ENCODE measurements at regions not wholly inside any gene's neighbourhood (a gene's known extent, or its start where the extent isn't known, plus 50 kb on each side); places are given as distances from the start of the nearest gene placed in this dataset.

- POLR2A ChIA-PET: no interaction called here
- H3K27me3 Mint-ChIP-seq: peaks cover 5% of the 10 kb centered on the region
- ATAC-seq (ENCODE audit: low read depth): no peak
- TF ChIP-seq EZH2 (IDR thresholded peaks at IDR 0.05; ENCODE audit: borderline replicate concordance, insufficient read depth, low read depth, low read length, poor library complexity, severe bottlenecking) (no peak), CTCF (IDR thresholded peaks at IDR 0.05) (no peak)
- H3K4me3 Mint-ChIP-seq: no peak overlapping the region
- CTCF ChIA-PET: no interaction called here
- Histone ChIP-seq H3K27me3 (replicated peaks in 1 of 4; ENCODE audit: control extremely low read depth in 1 of 4, control insufficient read depth in 3 of 4, insufficient read depth in 4 of 4, low read length in 3 of 4) (no peaks in the 10 kb centered on the region), H3K79me2 (ENCODE audit: control insufficient read depth, insufficient read depth, low read length) (no peaks in the 10 kb centered on the region), H2AFZ (ENCODE audit: insufficient read depth, low read depth, low read length, poor library complexity, severe bottlenecking) (no peak overlapping the region), H3K36me3 (replicated peaks in 1 of 2; ENCODE audit: control extremely low read depth in 1 of 2, control insufficient read depth in 1 of 2, extremely low read depth in 1 of 2, insufficient read depth in 2 of 2, low read length in 1 of 2) (no peaks in the 10 kb centered on the region), H3K27ac (ENCODE audit: low read length in 2 of 2) (no peak overlapping the region), H3K4me3 (ENCODE audit: control extremely low read depth in 1 of 5, extremely low read depth in 1 of 5, insufficient read depth in 1 of 5, low read depth in 2 of 5, low read length in 4 of 5) (no peak overlapping the region), H3K4me2 (replicated peaks; ENCODE audit: low read depth, low read length, poor library complexity, severe bottlenecking) (no peak overlapping the region), H3K9me3 (ENCODE audit: control extremely low read depth in 1 of 3, control insufficient read depth in 2 of 3, insufficient read depth in 1 of 3, low read length in 2 of 3) (no peaks in the 10 kb centered on the region), H3K9ac (ENCODE audit: low read length) (no peak overlapping the region), H4K20me1 (ENCODE audit: control insufficient read depth, insufficient read depth, low read length, poor library complexity, severe bottlenecking) (no peaks in the 10 kb centered on the region), H3K4me1 (ENCODE audit: control insufficient read depth in 2 of 2, insufficient read depth in 2 of 2, low read length in 2 of 2) (no peaks in the 10 kb centered on the region)
- no peak overlapping the region for H3K27ac Mint-ChIP-seq
- no peaks in the 10 kb centered on the region for H3K4me1 Mint-ChIP-seq
- WGBS (ENCODE audit: insufficient coverage): no CpG with 5 or more reads among the region's 3 CpGs
- no peak for DNase-seq
- H3K9me3 Mint-ChIP-seq (ENCODE audit: insufficient read depth): no peaks in the 10 kb centered on the region
- intact Hi-C loops (cut with micrococcal nuclease): no loop called here
Measured at GRCh38 chr3:191030491-191030890, 168.0 kb upstream of the GMNC start.

- no peaks in the 10 kb centered on the region for H3K27me3 ChIP-seq (replicated peaks in 1 of 4; ENCODE audit: control extremely low read depth in 1 of 4, control insufficient read depth in 3 of 4, insufficient read depth in 4 of 4, low read length in 3 of 4)
- Mint-ChIP-seq H3K4me3 (no peak overlapping the region), H3K9me3 (ENCODE audit: insufficient read depth) (no peaks in the 10 kb centered on the region), H3K27me3 (no peaks in the 10 kb centered on the region), H3K27ac (no peak overlapping the region), H3K4me1 (no peaks in the 10 kb centered on the region)
- TF ChIP-seq EZH2 (IDR thresholded peaks at IDR 0.05; ENCODE audit: borderline replicate concordance, insufficient read depth, low read depth, low read length, poor library complexity, severe bottlenecking) (no peak), CTCF (IDR thresholded peaks at IDR 0.05) (no peak)
- no peaks in the 10 kb centered on the region for H3K4me1 ChIP-seq (ENCODE audit: control insufficient read depth in 2 of 2, insufficient read depth in 2 of 2, low read length in 2 of 2)
- no peak overlapping the region for H3K4me3 ChIP-seq (ENCODE audit: control extremely low read depth in 1 of 5, extremely low read depth in 1 of 5, insufficient read depth in 1 of 5, low read depth in 2 of 5, low read length in 4 of 5)
- H4K20me1 ChIP-seq (ENCODE audit: control insufficient read depth, insufficient read depth, low read length, poor library complexity, severe bottlenecking): no peaks in the 10 kb centered on the region
- DNase-seq (no peak), ATAC-seq (ENCODE audit: low read depth) (no peak)
- H3K79me2 ChIP-seq (ENCODE audit: control insufficient read depth, insufficient read depth, low read length): no peaks in the 10 kb centered on the region
- WGBS (ENCODE audit: insufficient coverage): no CpG with 5 or more reads among the region's 1 CpG
- no peak overlapping the region for H2AFZ ChIP-seq (ENCODE audit: insufficient read depth, low read depth, low read length, poor library complexity, severe bottlenecking)
- intact Hi-C loops (cut with micrococcal nuclease): no loop called here
- H3K36me3 ChIP-seq (replicated peaks in 1 of 2; ENCODE audit: control extremely low read depth in 1 of 2, control insufficient read depth in 1 of 2, extremely low read depth in 1 of 2, insufficient read depth in 2 of 2, low read length in 1 of 2): no peaks in the 10 kb centered on the region
- POLR2A ChIA-PET: no interaction called here
- no peak overlapping the region for H3K4me2 ChIP-seq (replicated peaks; ENCODE audit: low read depth, low read length, poor library complexity, severe bottlenecking)
- no peak overlapping the region for H3K27ac ChIP-seq (ENCODE audit: low read length in 2 of 2)
- H3K9ac ChIP-seq (ENCODE audit: low read length): no peak overlapping the region
- H3K9me3 ChIP-seq (ENCODE audit: control extremely low read depth in 1 of 3, control insufficient read depth in 2 of 3, insufficient read depth in 1 of 3, low read length in 2 of 3): no peaks in the 10 kb centered on the region
- CTCF ChIA-PET: no interaction called here
Measured at GRCh38 chr3:191026746-191027145, 164.3 kb upstream of the GMNC start.

Measured in B cell (primary cell).